HL-60 (cell line): ENCODE measurements at regions not wholly inside any gene's neighbourhood (a gene's known extent, or its start where the extent isn't known, plus 50 kb on each side); places are given as distances from the start of the nearest gene placed in this dataset.

Experiments
- GABPA ChIP-seq: IDR thresholded peaks from 2 replicates; pipeline ENCODE4 v1.6.1; 2012; ENCODE audit warnings: low read depth
- POLR2AphosphoS5 ChIP-seq: IDR thresholded peaks from 2 replicates; pipeline ENCODE4 v1.6.1; 2012; ENCODE audit warnings: low read depth
- TF ChIP-seq, protein P1 (sequence below): IDR thresholded peaks from one replicate; pipeline ENCODE4 v1.5.1; 2011; ENCODE audit warnings: low read length, control low read depth, inconsistent platforms; ENCODE audit not compliant: insufficient read depth

DNA sequence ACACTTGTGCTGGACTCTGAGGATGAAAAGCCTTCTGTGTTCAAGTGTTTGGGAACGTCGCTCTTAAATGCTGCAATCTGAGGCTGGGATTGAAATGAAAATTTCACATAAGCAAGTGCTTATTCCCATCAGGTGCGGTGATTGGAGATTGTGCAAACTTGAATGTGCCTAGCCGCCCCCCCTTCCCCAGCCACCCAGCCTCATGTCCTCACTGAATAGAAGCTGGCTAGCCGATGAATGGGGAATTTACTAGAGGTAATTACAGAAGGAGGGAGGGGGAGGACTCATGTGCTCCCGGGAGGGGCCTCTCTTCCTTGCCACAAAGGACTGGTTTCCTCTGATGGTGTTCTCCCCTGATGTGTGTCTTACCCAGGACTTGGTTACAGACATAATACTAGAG is 544.8 kb upstream of the EEF2KMT start:
- TF ChIP-seq, protein P1, sequence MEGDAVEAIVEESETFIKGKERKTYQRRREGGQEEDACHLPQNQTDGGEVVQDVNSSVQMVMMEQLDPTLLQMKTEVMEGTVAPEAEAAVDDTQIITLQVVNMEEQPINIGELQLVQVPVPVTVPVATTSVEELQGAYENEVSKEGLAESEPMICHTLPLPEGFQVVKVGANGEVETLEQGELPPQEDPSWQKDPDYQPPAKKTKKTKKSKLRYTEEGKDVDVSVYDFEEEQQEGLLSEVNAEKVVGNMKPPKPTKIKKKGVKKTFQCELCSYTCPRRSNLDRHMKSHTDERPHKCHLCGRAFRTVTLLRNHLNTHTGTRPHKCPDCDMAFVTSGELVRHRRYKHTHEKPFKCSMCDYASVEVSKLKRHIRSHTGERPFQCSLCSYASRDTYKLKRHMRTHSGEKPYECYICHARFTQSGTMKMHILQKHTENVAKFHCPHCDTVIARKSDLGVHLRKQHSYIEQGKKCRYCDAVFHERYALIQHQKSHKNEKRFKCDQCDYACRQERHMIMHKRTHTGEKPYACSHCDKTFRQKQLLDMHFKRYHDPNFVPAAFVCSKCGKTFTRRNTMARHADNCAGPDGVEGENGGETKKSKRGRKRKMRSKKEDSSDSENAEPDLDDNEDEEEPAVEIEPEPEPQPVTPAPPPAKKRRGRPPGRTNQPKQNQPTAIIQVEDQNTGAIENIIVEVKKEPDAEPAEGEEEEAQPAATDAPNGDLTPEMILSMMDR = no peak
- TF ChIP-seq GABPA (no peak), POLR2AphosphoS5 (no peak)
